Endothelial cell of umbilical vein (primary cell): ENCODE measurements at regions not wholly inside any gene's neighbourhood (a gene's known extent, or its start where the extent isn't known, plus 50 kb on each side); places are given as distances from the start of the nearest gene placed in this dataset.

Source experiments
- EZH2 ChIP-seq: IDR thresholded peaks from 2 replicates; pipeline ENCODE4 v1.6.1; 2012; ENCODE audit warnings: borderline replicate concordance, low read depth, mild to moderate bottlenecking, moderate library complexity, low read length, inconsistent platforms; ENCODE audit not compliant: severe bottlenecking
- FOS ChIP-seq: IDR thresholded peaks from 2 replicates; pipeline ENCODE4 v1.6.1; 2011; ENCODE audit warnings: mild to moderate bottlenecking, low read length, moderate library complexity, borderline replicate concordance; ENCODE audit not compliant: insufficient read depth
- GATA2 ChIP-seq: IDR thresholded peaks from 2 replicates; pipeline ENCODE4 v1.7.0; 2011; ENCODE audit warnings: low read depth, mild to moderate bottlenecking, moderate library complexity, mixed read lengths, low read length; ENCODE audit not compliant: insufficient read length, insufficient read depth
- JUN ChIP-seq: IDR thresholded peaks from 2 replicates; pipeline ENCODE4 v1.6.1; 2011; ENCODE audit warnings: borderline replicate concordance, low read depth; ENCODE audit not compliant: insufficient read length, insufficient read depth
- MYC ChIP-seq: IDR thresholded peaks from one replicate; pipeline ENCODE4 v1.6.1; 2011; ENCODE audit warnings: mild to moderate bottlenecking, low read depth, low read length
- POLR2A ChIP-seq: IDR thresholded peaks from 2 replicates; pipeline ENCODE4 v1.6.1; 2012; ENCODE audit warnings: low read depth, mild to moderate bottlenecking, control low read depth, low read length
- POLR2AphosphoS5 ChIP-seq: IDR thresholded peaks from 2 replicates; pipeline ENCODE4 v1.6.1; 2012; ENCODE audit warnings: low read depth, mild to moderate bottlenecking, control low read depth, low read length, moderate library complexity; ENCODE audit not compliant: insufficient read depth
- TF ChIP-seq, protein P1 (sequence below), 2 donors: IDR thresholded peaks; 1 replicate in 1 of 2; 2 replicates in 1 of 2; pipeline ENCODE4 v1.5.1; 2011; ENCODE audit warnings: low read length in 2 of 2, mild to moderate bottlenecking in 2 of 2, moderate library complexity in 2 of 2, control low read depth in 1 of 2, inconsistent platforms in 1 of 2, low read depth in 1 of 2; ENCODE audit not compliant: insufficient read depth in 1 of 2; ENCODE audit errors: extremely low read depth in 1 of 2

DNA sequence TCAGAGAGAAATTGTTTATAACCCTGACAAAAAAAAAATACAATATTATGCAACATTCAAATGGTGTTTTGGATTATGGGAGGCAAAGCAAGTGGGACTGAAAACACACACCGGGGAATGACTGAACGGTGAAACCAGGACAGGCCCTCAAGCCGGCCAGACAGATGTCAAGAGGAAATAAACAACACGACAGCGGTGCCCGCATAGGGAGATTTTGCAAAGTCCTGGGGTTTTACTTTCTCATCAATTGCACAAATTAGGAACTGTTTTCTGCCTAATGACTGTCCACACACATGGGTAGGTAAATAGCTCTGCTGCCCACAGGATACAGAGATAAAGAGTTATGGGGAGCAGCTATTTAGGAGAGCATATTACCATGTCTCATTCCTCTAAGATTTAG lies 134.5 kb downstream of the IRS2 start:
- TF ChIP-seq EZH2 (no peak), POLR2AphosphoS5 (no peak), POLR2A (no peak), FOS (no peak), MYC (no peak), JUN (no peak), GATA2 (no peak)
- TF ChIP-seq, protein P1, sequence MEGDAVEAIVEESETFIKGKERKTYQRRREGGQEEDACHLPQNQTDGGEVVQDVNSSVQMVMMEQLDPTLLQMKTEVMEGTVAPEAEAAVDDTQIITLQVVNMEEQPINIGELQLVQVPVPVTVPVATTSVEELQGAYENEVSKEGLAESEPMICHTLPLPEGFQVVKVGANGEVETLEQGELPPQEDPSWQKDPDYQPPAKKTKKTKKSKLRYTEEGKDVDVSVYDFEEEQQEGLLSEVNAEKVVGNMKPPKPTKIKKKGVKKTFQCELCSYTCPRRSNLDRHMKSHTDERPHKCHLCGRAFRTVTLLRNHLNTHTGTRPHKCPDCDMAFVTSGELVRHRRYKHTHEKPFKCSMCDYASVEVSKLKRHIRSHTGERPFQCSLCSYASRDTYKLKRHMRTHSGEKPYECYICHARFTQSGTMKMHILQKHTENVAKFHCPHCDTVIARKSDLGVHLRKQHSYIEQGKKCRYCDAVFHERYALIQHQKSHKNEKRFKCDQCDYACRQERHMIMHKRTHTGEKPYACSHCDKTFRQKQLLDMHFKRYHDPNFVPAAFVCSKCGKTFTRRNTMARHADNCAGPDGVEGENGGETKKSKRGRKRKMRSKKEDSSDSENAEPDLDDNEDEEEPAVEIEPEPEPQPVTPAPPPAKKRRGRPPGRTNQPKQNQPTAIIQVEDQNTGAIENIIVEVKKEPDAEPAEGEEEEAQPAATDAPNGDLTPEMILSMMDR (IDR thresholded peaks at IDR 0.05; ENCODE audit: extremely low read depth in 1 of 2, insufficient read depth in 1 of 2, low read depth in 1 of 2, low read length in 2 of 2) = no peak
